ENCODE measurements at regions not wholly inside any gene's neighbourhood (a gene's known extent, or its start where the extent isn't known, plus 50 kb on each side); places are given as distances from the start of the nearest gene placed in this dataset.

GRCh38 chr1:81205956-81206355 is 594.8 kb upstream of the ADGRL2 start:
- Mint-ChIP-seq H3K4me1 (ENCODE audit: low read depth) (no peaks in the 10 kb centered on the region), H3K4me3 (no peak overlapping the region), H3K36me3 (ENCODE audit: low read depth) (no peaks in the 10 kb centered on the region), H3K27me3 (ENCODE audit: insufficient read depth) (peaks cover 4% of the 10 kb centered on the region; the same call in 1 of the 2 replicates), H3K9me3 (no peaks in the 10 kb centered on the region), H3K27ac (no peak overlapping the region)
- no peak for DNase-seq
- no peak for TF ChIP-seq CTCF (IDR thresholded peaks at IDR 0.05)

- Mint-ChIP-seq H3K36me3 (ENCODE audit: low read depth) (no peaks in the 10 kb centered on the region), H3K4me3 (no peak overlapping the region), H3K27me3 (ENCODE audit: insufficient read depth) (peaks cover 2% of the 10 kb centered on the region; the same call in 1 of the 2 replicates), H3K4me1 (ENCODE audit: low read depth) (no peaks in the 10 kb centered on the region), H3K9me3 (no peaks in the 10 kb centered on the region), H3K27ac (no peak overlapping the region)
- TF ChIP-seq CTCF (IDR thresholded peaks at IDR 0.05) = no peak
- no peak for DNase-seq
Measured at GRCh38 chr1:81201779-81202178, 599.0 kb upstream of the ADGRL2 start.

- Mint-ChIP-seq H3K9me3 (no peaks in the 10 kb centered on the region), H3K27me3 (ENCODE audit: insufficient read depth) (no peaks in the 10 kb centered on the region; the same call in 1 of the 2 replicates), H3K4me3 (no peak overlapping the region), H3K36me3 (ENCODE audit: low read depth) (no peaks in the 10 kb centered on the region), H3K4me1 (ENCODE audit: low read depth) (no peaks in the 10 kb centered on the region), H3K27ac (no peak overlapping the region)
- DNase-seq = no peak
- no peak for TF ChIP-seq CTCF (IDR thresholded peaks at IDR 0.05)
Measured at GRCh38 chr1:81197591-81197990, 603.1 kb upstream of the ADGRL2 start.

- Mint-ChIP-seq H3K4me1 (ENCODE audit: low read depth) (no peaks in the 10 kb centered on the region), H3K27ac (no peak overlapping the region), H3K27me3 (ENCODE audit: insufficient read depth) (no peaks in the 10 kb centered on the region; the same call in 1 of the 2 replicates), H3K4me3 (no peak overlapping the region), H3K9me3 (no peaks in the 10 kb centered on the region), H3K36me3 (ENCODE audit: low read depth) (no peaks in the 10 kb centered on the region)
- DNase-seq = no peak
- no peak for TF ChIP-seq CTCF (IDR thresholded peaks at IDR 0.05)
Measured at GRCh38 chr1:81192647-81193642, 607.8 kb upstream of the ADGRL2 start.

GRCh38 chr1:81190003-81190402 is 610.7 kb upstream of the ADGRL2 start:
- Mint-ChIP-seq H3K27ac (no peak overlapping the region), H3K9me3 (no peaks in the 10 kb centered on the region; the same call in 1 of the 2 replicates), H3K4me3 (no peak overlapping the region), H3K36me3 (ENCODE audit: low read depth) (no peaks in the 10 kb centered on the region), H3K4me1 (ENCODE audit: low read depth) (no peaks in the 10 kb centered on the region; the same call in 1 of the 2 replicates), H3K27me3 (ENCODE audit: insufficient read depth) (peaks cover 2% of the 10 kb centered on the region; the same call in 1 of the 2 replicates)
- TF ChIP-seq CTCF (IDR thresholded peaks at IDR 0.05) = no peak
- DNase-seq = no peak

Measured in HFFc6 (cell line).